K562 (cell line): ENCODE measurements at regions not wholly inside any gene's neighbourhood (a gene's known extent, or its start where the extent isn't known, plus 50 kb on each side); places are given as distances from the start of the nearest gene placed in this dataset.

Experiments used
- ATAC-seq: fragments of 200-7000 bp; cut with Tn5 transposase; 3 replicates; pipeline ENCODE4 v1.9.1; 2020; ENCODE audit warnings: moderate library complexity
- BruUV-seq: library from RNA; stranded (reverse); fragments of 400-500 nt; replicated peaks from 2 replicates; lab custom pipeline; 2021; lab: Mats Ljungman, UMichigan
- CTCF ChIA-PET: fragments of 300-600 bp; formaldehyde crosslinking; extraction: SDS; loops from one replicate; lab custom pipeline; 2021; ENCODE audit warnings: low intra/inter-chr PET ratio; lab: Yijun Ruan, JAX
- POLR2A ChIA-PET: fragments of 300-600, 350-650 bp; sonication (Branson Sonifier 250); formaldehyde crosslinking; extraction: SDS; loops from one replicate; lab custom pipeline; 2021; ENCODE audit warnings: antibody characterized with exemption, inconsistent platforms; lab: Yijun Ruan, JAX
- DNase-seq, 4 experiments: peaks; one replicate each; pipeline versions ENCODE4 v3.0.0 to v3.0.0-alpha.2; 2011 to 2018; ENCODE audit warnings: low spot score in 3 of 4, mixed read lengths in 3 of 4; ENCODE audit errors: extremely low read depth in 1 of 4
- FAIRE-seq: peaks from 2 replicates; lab custom pipeline; 2011; peaks lifted over from hg19 to GRCh38; lab: Jason Lieb, UNC
- H2AFZ ChIP-seq: 2 replicates; pipeline ENCODE4 v1.6.0; 2011; ENCODE audit warnings: low read depth, low read length, control low read depth, inconsistent platforms
- H3K27ac ChIP-seq: fragments of 200-600 bp; 3 replicates; pipeline ENCODE4 v1.8.0; 2011; ENCODE audit warnings: low read depth, mild to moderate bottlenecking, control low read depth, inconsistent platforms, low read length, moderate library complexity, mixed read lengths; ENCODE audit errors: extremely low read depth
- H3K27me3 ChIP-seq, 2 experiments: fragments of 300-600 bp in 1 of 2; 2 replicates in 1 of 2; 3 replicates in 1 of 2; pipeline versions ENCODE4 v1.6.0 to v1.8.0; 2011; ENCODE audit warnings: inconsistent platforms in 2 of 2, low read length in 2 of 2, mild to moderate bottlenecking in 1 of 2, mixed read lengths in 1 of 2, moderate library complexity in 1 of 2; ENCODE audit not compliant: control insufficient read depth in 2 of 2, insufficient read depth in 2 of 2
- H3K36me3 ChIP-seq: fragments of 300-600 bp; 3 replicates; pipeline ENCODE4 v1.8.0; 2011; ENCODE audit warnings: mild to moderate bottlenecking, low read length, inconsistent platforms; ENCODE audit not compliant: control insufficient read depth, insufficient read depth
- H3K4me1 ChIP-seq, 2 experiments: fragments of 200-600 bp in 1 of 2; replicated peaks in 1 of 2; 2 replicates in 1 of 2; 3 replicates in 1 of 2; pipeline versions ENCODE4 v1.5.1 to v1.8.0; 2011; ENCODE audit warnings: inconsistent platforms in 2 of 2, low read length in 2 of 2, mild to moderate bottlenecking in 1 of 2, mixed read lengths in 1 of 2, moderate library complexity in 1 of 2; ENCODE audit not compliant: control insufficient read depth in 2 of 2, insufficient read depth in 2 of 2
- H3K4me2 ChIP-seq: 2 replicates; pipeline ENCODE4 v1.6.1; 2011; ENCODE audit warnings: low read length, control low read depth, inconsistent platforms, mixed read lengths; ENCODE audit not compliant: insufficient read depth
- H3K4me3 ChIP-seq: fragments of 200-600 bp; sonication (generic), shearing (Covaris generic); 2 replicates; pipeline ENCODE4 v1.5.1; 2016; ENCODE audit warnings: control low read depth, inconsistent platforms
- H3K79me2 ChIP-seq: fragments of 200-600 bp; 3 replicates; pipeline ENCODE4 v1.8.0; 2011; ENCODE audit warnings: low read length, inconsistent platforms; ENCODE audit not compliant: control insufficient read depth, insufficient read depth
- H3K9ac ChIP-seq, 2 experiments: 2 replicates each; pipeline versions ENCODE4 v1.6.0 to v1.6.1; 2011; ENCODE audit warnings: low read depth in 2 of 2, low read length in 2 of 2, control low read depth in 1 of 2, inconsistent platforms in 1 of 2, mild to moderate bottlenecking in 1 of 2, mixed read lengths in 1 of 2; ENCODE audit not compliant: insufficient read depth in 1 of 2
- H3K9me1 ChIP-seq: one replicate; pipeline ENCODE4 v1.6.0; 2011; ENCODE audit warnings: inconsistent platforms, mild to moderate bottlenecking, low read length, moderate library complexity; ENCODE audit not compliant: control insufficient read depth, insufficient read depth
- H3K9me3 ChIP-seq: replicated peaks from 2 replicates; pipeline ENCODE4 v1.5.1; 2011; ENCODE audit warnings: low read depth, low read length, inconsistent platforms; ENCODE audit not compliant: control insufficient read depth, insufficient read depth
- H4K20me1 ChIP-seq: replicated peaks from 2 replicates; pipeline ENCODE4 v1.6.1; 2011; ENCODE audit warnings: low read length, inconsistent platforms, mixed read lengths; ENCODE audit not compliant: control insufficient read depth, insufficient read depth
- JUN ChIP-seq, 2 experiments: sonication (generic) in 1 of 2; formaldehyde crosslinking in 1 of 2; IDR thresholded peaks; 2 replicates each; pipeline versions ENCODE4 v1.6.1 to v1.8.0; 2012 to 2022; ENCODE audit warnings: borderline replicate concordance in 2 of 2, mild to moderate bottlenecking in 2 of 2, improper control_type of control experiment in 1 of 2, low read depth in 1 of 2, low read length in 1 of 2, missing genetic modification reagents in 1 of 2
- KDM1A ChIP-seq, 2 experiments: fragments of 450-650 bp; IDR thresholded peaks; 2 replicates each; pipeline ENCODE4 v1.6.1; 2016; ENCODE audit warnings: mild to moderate bottlenecking in 2 of 2
- PHF21A ChIP-seq: fragments of 450-650 bp; IDR thresholded peaks from 2 replicates; pipeline ENCODE4 v1.6.1; 2017; ENCODE audit warnings: low read depth, borderline replicate concordance
- SMARCA5 ChIP-seq: fragments of 450-650 bp; IDR thresholded peaks from 2 replicates; pipeline ENCODE4 v1.6.1; 2016
- SP1 ChIP-seq: sonication (generic); formaldehyde crosslinking; IDR thresholded peaks from 2 replicates; pipeline ENCODE4 v1.8.1; 2022; ENCODE audit warnings: mild to moderate bottlenecking, missing genetic modification reagents
- XRCC5 ChIP-seq: fragments of 200-400 bp; formaldehyde crosslinking; IDR thresholded peaks from 2 replicates; pipeline ENCODE4 v1.6.1; 2017; ENCODE audit warnings: low read depth, mild to moderate bottlenecking, low read length
- ZNF121 ChIP-seq: sonication (generic); formaldehyde crosslinking; conservative IDR thresholded peaks from 2 replicates; pipeline ENCODE4 v1.8.0; 2022; ENCODE audit warnings: missing genetic modification reagents
- ZNF175 ChIP-seq: fragments of 200-800 bp; sonication (Bioruptor generic); IDR thresholded peaks from 2 replicates; pipeline ENCODE4 v1.6.1; 2016; ENCODE audit warnings: low read depth, mild to moderate bottlenecking, missing genetic modification characterization, missing compliant biosample characterization
- ZNF551 ChIP-seq: fragments of 250-450 bp; sonication (Bioruptor Pico); IDR thresholded peaks from 2 replicates; pipeline ENCODE4 v1.5.0; 2021; ENCODE audit warnings: mild to moderate bottlenecking, moderate library complexity
- ZNF75A ChIP-seq: fragments of 450-650 bp; formaldehyde crosslinking; IDR thresholded peaks from 2 replicates; pipeline ENCODE4 v1.4.0; 2020; ENCODE audit warnings: mild to moderate bottlenecking
- WGBS: fragments of 100-300 bp; shearing (Covaris generic); methylation state at CpG from one replicate; pipeline ENCODE4 v1.1.6; 2016; ENCODE audit warnings: low coverage, mixed read lengths; ENCODE audit not compliant: insufficient coverage; ENCODE audit errors: missing lambda C conversion rate; 5-methylcytosine and 5-hydroxymethylcytosine counted together
- in situ Hi-C: fragments of 300-500 bp; cut with MboI; formaldehyde crosslinking; loops from 4 replicates; pipeline ENCODE4 v1.15.0; 2018; ENCODE audit warnings: inconsistent platforms, mixed read lengths
- intact Hi-C: fragments of 100-400 bp; cut with micrococcal nuclease; formaldehyde crosslinking; loops from 2 replicates; pipeline ENCODE4 v1.14.2; 2022
- TF ChIP-seq, protein P1 (sequence below): fragments of 250-450 bp; sonication (Bioruptor Pico); IDR thresholded peaks from 2 replicates; pipeline ENCODE4 v1.5.0; 2020; ENCODE audit warnings: mild to moderate bottlenecking, borderline replicate concordance
- TF ChIP-seq, protein P2 (sequence below), 2 experiments: fragments of 450-650 bp in 1 of 2; sonication (generic) in 1 of 2; formaldehyde crosslinking in 1 of 2; IDR thresholded peaks in 1 of 2; conservative IDR thresholded peaks in 1 of 2; 2 replicates each; pipeline versions ENCODE4 v1.6.1 to v1.8.1; 2016 to 2023; ENCODE audit warnings: mild to moderate bottlenecking in 2 of 2, moderate library complexity in 2 of 2, inconsistent platforms in 1 of 2, missing genetic modification reagents in 1 of 2
- TF ChIP-seq, protein P3 (sequence below): fragments of 250-450 bp; sonication (Bioruptor Pico); IDR thresholded peaks from 2 replicates; pipeline ENCODE4 v1.5.0; 2021; ENCODE audit warnings: mild to moderate bottlenecking, borderline replicate concordance

- TF ChIP-seq, protein P1, sequence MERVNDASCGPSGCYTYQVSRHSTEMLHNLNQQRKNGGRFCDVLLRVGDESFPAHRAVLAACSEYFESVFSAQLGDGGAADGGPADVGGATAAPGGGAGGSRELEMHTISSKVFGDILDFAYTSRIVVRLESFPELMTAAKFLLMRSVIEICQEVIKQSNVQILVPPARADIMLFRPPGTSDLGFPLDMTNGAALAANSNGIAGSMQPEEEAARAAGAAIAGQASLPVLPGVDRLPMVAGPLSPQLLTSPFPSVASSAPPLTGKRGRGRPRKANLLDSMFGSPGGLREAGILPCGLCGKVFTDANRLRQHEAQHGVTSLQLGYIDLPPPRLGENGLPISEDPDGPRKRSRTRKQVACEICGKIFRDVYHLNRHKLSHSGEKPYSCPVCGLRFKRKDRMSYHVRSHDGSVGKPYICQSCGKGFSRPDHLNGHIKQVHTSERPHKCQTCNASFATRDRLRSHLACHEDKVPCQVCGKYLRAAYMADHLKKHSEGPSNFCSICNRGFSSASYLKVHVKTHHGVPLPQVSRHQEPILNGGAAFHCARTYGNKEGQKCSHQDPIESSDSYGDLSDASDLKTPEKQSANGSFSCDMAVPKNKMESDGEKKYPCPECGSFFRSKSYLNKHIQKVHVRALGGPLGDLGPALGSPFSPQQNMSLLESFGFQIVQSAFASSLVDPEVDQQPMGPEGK (CRISPR knock-in tag): no peak
- TF ChIP-seq ZNF121 (no peak), ZNF75A (CRISPR knock-in tag) (no peak), SP1 (CRISPR knock-in tag) (no peak), ZNF551 (CRISPR knock-in tag) (no peak)
- TF ChIP-seq, protein P2, sequence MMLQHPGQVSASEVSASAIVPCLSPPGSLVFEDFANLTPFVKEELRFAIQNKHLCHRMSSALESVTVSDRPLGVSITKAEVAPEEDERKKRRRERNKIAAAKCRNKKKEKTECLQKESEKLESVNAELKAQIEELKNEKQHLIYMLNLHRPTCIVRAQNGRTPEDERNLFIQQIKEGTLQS (IDR thresholded peaks at IDR 0.05): no peak
- TF ChIP-seq, protein P2 (CRISPR knock-in tag; conservative IDR thresholded peaks at IDR 0.05): no peak
Observed at GRCh38 chr11:16610738-16611388, 127.6 kb upstream of the C11orf58 start (continued).

DNA sequence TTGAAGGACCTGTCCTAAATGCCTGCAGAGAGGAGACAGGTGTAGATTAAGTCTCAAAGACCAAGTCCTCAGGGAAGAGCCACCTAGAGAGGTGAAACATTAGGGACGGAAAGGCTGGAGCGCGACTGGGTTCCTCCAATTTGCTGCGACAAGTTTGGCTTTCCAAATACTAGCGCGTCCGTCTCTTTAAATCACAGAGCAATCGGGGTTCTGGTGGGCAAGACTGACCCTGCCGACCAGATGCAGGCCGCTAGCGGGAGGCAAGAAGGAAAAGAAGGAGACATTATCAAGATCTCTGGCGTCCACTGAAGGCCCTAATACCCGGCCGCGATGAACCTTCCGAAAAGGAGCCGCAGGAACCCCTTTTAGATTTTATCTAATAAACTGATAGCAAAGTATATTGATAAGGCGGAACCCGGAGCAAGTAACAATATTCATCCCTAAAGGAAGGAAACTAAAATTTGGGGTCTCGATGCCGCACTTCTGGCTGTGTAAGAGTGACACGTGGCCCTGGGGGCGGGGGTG, 128.2 kb upstream of the C11orf58 start:
- H3K9me3 ChIP-seq: no peaks in the 10 kb centered on the region
- H3K9me1 ChIP-seq: no peaks in the 10 kb centered on the region
- FAIRE-seq: no peak
- BruUV-seq: no TSS peak
- no peak overlapping the region for H3K27ac ChIP-seq
- intact Hi-C loops: loop anchor here (5.0 to 10.0 kb wide), 2 partner anchors 755 to 838 kb away; no protein-coding TSS in a partner anchor
- H3K9ac ChIP-seq: no peak overlapping the region
- CTCF ChIA-PET: no interaction called here
- H3K27me3 ChIP-seq: peaks cover 0 to 7% of the 10 kb centered on the region in 2 experiments; a peak in 2 of 5 replicates
- WGBS: 91% methylated on average over 20 of the region's 23 CpGs
- H4K20me1 ChIP-seq: no peaks in the 10 kb centered on the region
- no peaks in the 10 kb centered on the region for H3K36me3 ChIP-seq
- no peak for ATAC-seq
- POLR2A ChIA-PET: no interaction called here
- H3K4me1 ChIP-seq: peaks cover 6 to 36% of the 10 kb centered on the region in 2 experiments; a peak in 4 of 5 replicates
- no peak overlapping the region for H3K4me2 ChIP-seq
- H2AFZ ChIP-seq: no peak overlapping the region
- H3K4me3 ChIP-seq: no peak overlapping the region
- H3K79me2 ChIP-seq: peaks cover 8% of the 10 kb centered on the region
- in situ Hi-C loops: loop anchor here (25.0 kb wide), 1 partner anchor 773 kb away; no protein-coding TSS in a partner anchor
- DNase-seq: no peak
- TF ChIP-seq KDM1A (IDR thresholded peaks at IDR 0.05) (no peak), JUN (IDR thresholded peaks at IDR 0.05; ENCODE audit: borderline replicate concordance, low read depth, low read length) (no peak), JUN (CRISPR knock-in tag; IDR thresholded peaks at IDR 0.05; ENCODE audit: borderline replicate concordance) (no peak), ZNF175 (no peak), XRCC5 (no peak), SMARCA5 (no peak), PHF21A (no peak)
- TF ChIP-seq, protein P3, sequence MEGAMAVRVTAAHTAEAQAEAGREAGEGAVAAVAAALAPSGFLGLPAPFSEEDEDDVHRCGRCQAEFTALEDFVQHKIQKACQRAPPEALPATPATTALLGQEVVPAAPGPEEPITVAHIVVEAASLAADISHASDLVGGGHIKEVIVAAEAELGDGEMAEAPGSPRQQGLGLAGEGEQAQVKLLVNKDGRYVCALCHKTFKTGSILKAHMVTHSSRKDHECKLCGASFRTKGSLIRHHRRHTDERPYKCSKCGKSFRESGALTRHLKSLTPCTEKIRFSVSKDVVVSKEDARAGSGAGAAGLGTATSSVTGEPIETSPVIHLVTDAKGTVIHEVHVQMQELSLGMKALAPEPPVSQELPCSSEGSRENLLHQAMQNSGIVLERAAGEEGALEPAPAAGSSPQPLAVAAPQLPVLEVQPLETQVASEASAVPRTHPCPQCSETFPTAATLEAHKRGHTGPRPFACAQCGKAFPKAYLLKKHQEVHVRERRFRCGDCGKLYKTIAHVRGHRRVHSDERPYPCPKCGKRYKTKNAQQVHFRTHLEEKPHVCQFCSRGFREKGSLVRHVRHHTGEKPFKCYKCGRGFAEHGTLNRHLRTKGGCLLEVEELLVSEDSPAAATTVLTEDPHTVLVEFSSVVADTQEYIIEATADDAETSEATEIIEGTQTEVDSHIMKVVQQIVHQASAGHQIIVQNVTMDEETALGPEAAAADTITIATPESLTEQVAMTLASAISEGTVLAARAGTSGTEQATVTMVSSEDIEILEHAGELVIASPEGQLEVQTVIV (CRISPR knock-in tag): no peak
